C4-2B (cell line): ENCODE measurements at regions not wholly inside any gene's neighbourhood (a gene's known extent, or its start where the extent isn't known, plus 50 kb on each side); places are given as distances from the start of the nearest gene placed in this dataset.
"Not testable (repeated sequence)": the region's sequence is repeated elsewhere in the genome, so short reads cannot be mapped to it uniquely, and the experiment has no call there.

ENCODE experiments used
- CTCF ChIP-seq: fragments of 450-650 bp; conservative IDR thresholded peaks from 2 replicates; pipeline ENCODE4 v1.5.1; 2017; ENCODE audit warnings: mild to moderate bottlenecking
- ZFX ChIP-seq: fragments of 450-650 bp; IDR thresholded peaks from 2 replicates; pipeline ENCODE4 v1.6.1; 2017

GRCh38 chr1:99553819-99554218, 92.1 kb upstream of the PALMD start:
- not testable (repeated sequence) for TF ChIP-seq CTCF, ZFX
